Karpas-422 (cell line): ENCODE measurements at regions not wholly inside any gene's neighbourhood (a gene's known extent, or its start where the extent isn't known, plus 50 kb on each side); places are given as distances from the start of the nearest gene placed in this dataset.

Experiments used
- DNase-seq: peaks from one replicate; pipeline ENCODE4 v3.0.0-alpha.2; 2015
- H2AFZ ChIP-seq: fragments of 200-600 bp; sonication (generic); 2 replicates; pipeline ENCODE4 v1.6.1; 2014; ENCODE audit warnings: antibody characterized with exemption, low read length, mixed read lengths
- H3K27ac ChIP-seq: fragments of 200-600 bp; sonication (generic); 2 replicates; pipeline ENCODE4 v1.5.1; 2014; ENCODE audit warnings: mild to moderate bottlenecking, low read length, moderate library complexity
- H3K27me3 ChIP-seq: fragments of 200-600 bp; sonication (generic); 2 replicates; pipeline ENCODE4 v1.6.1; 2014; ENCODE audit warnings: low read length, mixed read lengths
- H3K36me3 ChIP-seq: fragments of 200-600 bp; sonication (generic); 2 replicates; pipeline ENCODE4 v1.6.1; 2014; ENCODE audit warnings: low read length, mixed read lengths; ENCODE audit not compliant: insufficient read depth
- H3K4me1 ChIP-seq: fragments of 200-600 bp; sonication (generic); 2 replicates; pipeline ENCODE4 v1.6.1; 2014; ENCODE audit warnings: mild to moderate bottlenecking, low read length, mixed read lengths
- H3K4me2 ChIP-seq: fragments of 200-600 bp; sonication (generic); 2 replicates; pipeline ENCODE4 v1.6.1; 2014; ENCODE audit warnings: low read length, low read depth, mild to moderate bottlenecking; ENCODE audit not compliant: poor library complexity, severe bottlenecking
- H3K4me3 ChIP-seq: fragments of 200-600 bp; sonication (generic); 2 replicates; pipeline ENCODE4 v1.5.1; 2014; ENCODE audit warnings: mild to moderate bottlenecking, antibody characterized with exemption, low read length, mixed read lengths
- H3K79me2 ChIP-seq: fragments of 200-600 bp; sonication (generic); 2 replicates; pipeline ENCODE4 v1.6.1; 2014; ENCODE audit warnings: mild to moderate bottlenecking, low read length, mixed read lengths
- H3K9ac ChIP-seq: fragments of 200-600 bp; sonication (generic); 2 replicates; pipeline ENCODE4 v1.6.0; 2014; ENCODE audit warnings: low read length
- H3K9me2 ChIP-seq: fragments of 200-600 bp; sonication (generic), shearing (Covaris generic); replicated peaks from 2 replicates; pipeline ENCODE4 v1.6.0; 2014; ENCODE audit warnings: mild to moderate bottlenecking, low read length, moderate library complexity; ENCODE audit not compliant: insufficient read depth
- H3K9me3 ChIP-seq: fragments of 300-700, 200-600 bp; sonication (generic); 2 replicates; pipeline ENCODE4 v1.6.1; 2014; ENCODE audit warnings: low read length, mixed read lengths
- H4K20me1 ChIP-seq: fragments of 200-600 bp; sonication (generic); 2 replicates; pipeline ENCODE4 v1.6.1; 2014; ENCODE audit warnings: mild to moderate bottlenecking, antibody characterized with exemption, low read length, low read depth; ENCODE audit not compliant: insufficient read depth

GRCh38 chr3:16026753-16027152 is 147.7 kb upstream of the GALNT15 start:
- no peaks in the 10 kb centered on the region for H3K79me2 ChIP-seq
- no peak overlapping the region for H2AFZ ChIP-seq
- no peak overlapping the region for H3K27ac ChIP-seq
- H3K4me2 ChIP-seq = no peak overlapping the region
- no peaks in the 10 kb centered on the region for H3K36me3 ChIP-seq
- no peak for DNase-seq
- H3K4me3 ChIP-seq = no peak overlapping the region
- H3K9me2 ChIP-seq = no peaks in the 10 kb centered on the region
- no peaks in the 10 kb centered on the region for H4K20me1 ChIP-seq
- H3K4me1 ChIP-seq = no peaks in the 10 kb centered on the region; the same call in 1 of the 2 replicates
- no peaks in the 10 kb centered on the region for H3K27me3 ChIP-seq
- no peak overlapping the region for H3K9ac ChIP-seq
- no peaks in the 10 kb centered on the region for H3K9me3 ChIP-seq

GRCh38 chr3:16028604-16029003 is 145.9 kb upstream of the GALNT15 start:
- H4K20me1 ChIP-seq = no peaks in the 10 kb centered on the region
- H3K9me3 ChIP-seq = no peaks in the 10 kb centered on the region
- no peak overlapping the region for H3K4me3 ChIP-seq
- H3K27me3 ChIP-seq = no peaks in the 10 kb centered on the region
- H3K4me1 ChIP-seq = no peaks in the 10 kb centered on the region; the same call in 1 of the 2 replicates
- H3K79me2 ChIP-seq = no peaks in the 10 kb centered on the region
- H3K27ac ChIP-seq = no peak overlapping the region
- no peak overlapping the region for H3K9ac ChIP-seq
- H3K4me2 ChIP-seq = no peak overlapping the region
- no peaks in the 10 kb centered on the region for H3K9me2 ChIP-seq
- H2AFZ ChIP-seq = no peak overlapping the region
- no peak for DNase-seq
- H3K36me3 ChIP-seq = no peaks in the 10 kb centered on the region

GRCh38 chr3:16030342-16030741 is 144.1 kb upstream of the GALNT15 start:
- H4K20me1 ChIP-seq = no peaks in the 10 kb centered on the region
- no peak overlapping the region for H3K27ac ChIP-seq
- no peaks in the 10 kb centered on the region for H3K79me2 ChIP-seq
- H3K36me3 ChIP-seq = no peaks in the 10 kb centered on the region
- H3K4me3 ChIP-seq = no peak overlapping the region
- no peak overlapping the region for H3K9ac ChIP-seq
- H2AFZ ChIP-seq = no peak overlapping the region
- H3K9me2 ChIP-seq = no peaks in the 10 kb centered on the region
- H3K9me3 ChIP-seq = no peaks in the 10 kb centered on the region
- no peak for DNase-seq
- H3K4me2 ChIP-seq = no peak overlapping the region
- H3K4me1 ChIP-seq = no peaks in the 10 kb centered on the region; the same call in 1 of the 2 replicates
- no peaks in the 10 kb centered on the region for H3K27me3 ChIP-seq

- Histone ChIP-seq H3K4me2 (no peak overlapping the region), H3K4me1 (no peaks in the 10 kb centered on the region; the same call in 1 of the 2 replicates), H4K20me1 (no peaks in the 10 kb centered on the region), H3K27me3 (no peaks in the 10 kb centered on the region), H3K9ac (no peak overlapping the region), H3K4me3 (no peak overlapping the region), H3K9me3 (no peaks in the 10 kb centered on the region), H3K27ac (no peak overlapping the region), H3K79me2 (no peaks in the 10 kb centered on the region), H2AFZ (no peak overlapping the region), H3K36me3 (no peaks in the 10 kb centered on the region), H3K9me2 (no peaks in the 10 kb centered on the region)
- no peak for DNase-seq
Measured at GRCh38 chr3:16031434-16031833, 143.0 kb upstream of the GALNT15 start.

GRCh38 chr3:16033889-16034687 is 140.4 kb upstream of the GALNT15 start:
- no peaks in the 10 kb centered on the region for H3K36me3 ChIP-seq
- no peaks in the 10 kb centered on the region for H3K27me3 ChIP-seq
- no peak overlapping the region for H3K4me3 ChIP-seq
- no peak overlapping the region for H2AFZ ChIP-seq
- H3K27ac ChIP-seq = no peak overlapping the region
- DNase-seq = no peak
- H3K9ac ChIP-seq = no peak overlapping the region
- no peaks in the 10 kb centered on the region for H4K20me1 ChIP-seq
- no peaks in the 10 kb centered on the region; the same call in 1 of the 2 replicates for H3K4me1 ChIP-seq
- H3K79me2 ChIP-seq = no peaks in the 10 kb centered on the region
- no peaks in the 10 kb centered on the region for H3K9me3 ChIP-seq
- H3K9me2 ChIP-seq = no peaks in the 10 kb centered on the region
- H3K4me2 ChIP-seq = no peak overlapping the region

- H3K27ac ChIP-seq = no peak overlapping the region
- H3K9me3 ChIP-seq = no peaks in the 10 kb centered on the region
- H4K20me1 ChIP-seq = no peaks in the 10 kb centered on the region
- no peak overlapping the region for H2AFZ ChIP-seq
- H3K4me3 ChIP-seq = no peak overlapping the region
- no peaks in the 10 kb centered on the region for H3K9me2 ChIP-seq
- H3K36me3 ChIP-seq = no peaks in the 10 kb centered on the region
- no peaks in the 10 kb centered on the region for H3K27me3 ChIP-seq
- DNase-seq = no peak
- no peak overlapping the region for H3K4me2 ChIP-seq
- H3K4me1 ChIP-seq = no peaks in the 10 kb centered on the region
- H3K79me2 ChIP-seq = no peaks in the 10 kb centered on the region
- no peak overlapping the region for H3K9ac ChIP-seq
Measured at GRCh38 chr3:16040991-16041390, 133.5 kb upstream of the GALNT15 start.

- Histone ChIP-seq H3K9ac (peak overlapping the region; percentile 30), H2AFZ (peak overlapping the region; percentile 25; the same call in 1 of the 2 replicates), H3K9me2 (no peaks in the 10 kb centered on the region), H3K79me2 (no peaks in the 10 kb centered on the region), H3K36me3 (no peaks in the 10 kb centered on the region), H3K27me3 (no peaks in the 10 kb centered on the region), H3K4me1 (peaks cover 4% of the 10 kb centered on the region; the same call in 1 of the 2 replicates), H3K4me3 (peak overlapping the region; percentile 45; the same call in 1 of the 2 replicates), H3K9me3 (no peaks in the 10 kb centered on the region), H3K4me2 (peak overlapping the region; percentile 61), H3K27ac (no peak overlapping the region), H4K20me1 (no peaks in the 10 kb centered on the region)
- peak; percentile 89 for DNase-seq
Measured at GRCh38 chr3:16048435-16049318, 125.8 kb upstream of the GALNT15 start.
